ENCODE measurements at regions not wholly inside any gene's neighbourhood (a gene's known extent, or its start where the extent isn't known, plus 50 kb on each side); places are given as distances from the start of the nearest gene placed in this dataset.

DNA sequence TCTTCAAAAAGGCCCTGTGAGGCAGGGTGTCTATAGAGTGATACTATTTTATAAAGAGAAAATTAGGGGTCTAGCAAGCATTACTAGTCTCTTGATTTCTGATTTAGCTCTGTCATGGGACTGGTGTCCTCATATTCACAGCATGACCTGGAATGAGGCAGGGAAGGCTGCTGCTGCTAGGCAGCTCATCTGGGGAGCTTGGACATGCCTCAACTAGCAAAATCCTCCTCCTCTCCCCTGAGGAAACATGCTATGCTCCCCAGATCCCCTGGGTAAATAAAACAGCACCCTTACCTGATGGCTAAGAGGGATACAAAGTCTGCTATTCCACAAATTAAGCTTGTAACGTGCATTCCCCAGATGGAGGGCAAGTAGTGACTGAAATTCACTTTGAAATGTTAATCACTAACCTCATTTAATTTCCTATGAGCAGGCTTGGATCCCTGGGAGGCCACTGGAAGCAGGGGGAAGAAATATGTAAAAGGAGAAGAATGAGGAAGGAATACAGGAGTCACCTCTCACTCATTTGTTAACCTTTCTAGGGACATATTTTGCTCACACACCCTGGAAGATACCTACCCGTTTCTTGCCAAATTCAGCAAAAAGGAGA, 709.4 kb downstream of the SQOR start:
- TF ChIP-seq GATA2 (IDR thresholded peaks at IDR 0.05; ENCODE audit: low read depth, low read length) (no peak), GATA3 (IDR thresholded peaks at IDR 0.05; ENCODE audit: low read depth, low read length) (no peak)
